HepG2 (cell line): ENCODE measurements at regions not wholly inside any gene's neighbourhood (a gene's known extent, or its start where the extent isn't known, plus 50 kb on each side); places are given as distances from the start of the nearest gene placed in this dataset.

Experiments used
- ATAC-seq: fragments of 200-7000 bp; cut with Tn5 transposase; 3 replicates; pipeline ENCODE4 v1.9.1; 2020; ENCODE audit warnings: mild to moderate bottlenecking, moderate library complexity
- BruUV-seq: library from RNA; stranded (reverse); fragments of 400-500 nt; replicated peaks from 2 replicates; lab custom pipeline; 2021; lab: Mats Ljungman, UMichigan
- CTCF ChIA-PET: fragments of 300-600 bp; formaldehyde crosslinking; extraction: SDS; loops from one replicate; lab custom pipeline; 2021; ENCODE audit warnings: low total read pairs, inconsistent platforms, low intra/inter-chr PET ratio; lab: Yijun Ruan, JAX
- POLR2A ChIA-PET: fragments of 350-600 bp; sonication (Branson Sonifier 250); formaldehyde crosslinking; loops from one replicate; lab custom pipeline; 2020; ENCODE audit warnings: antibody characterized with exemption, inconsistent platforms; lab: Yijun Ruan, JAX
- DNase-seq: peaks from one replicate; pipeline ENCODE4 v3.0.0-alpha.2; 2015; ENCODE audit warnings: low spot score
- FAIRE-seq: peaks from 3 replicates; lab custom pipeline; 2011; peaks lifted over from hg19 to GRCh38; lab: Jason Lieb, UNC
- H2AFZ ChIP-seq: one replicate; pipeline ENCODE4 v1.6.1; 2011; ENCODE audit warnings: low read length, inconsistent platforms
- H3K27ac ChIP-seq: fragments of 300-600 bp; 3 replicates; pipeline ENCODE4 v1.8.0; 2011; ENCODE audit warnings: mixed run types, mild to moderate bottlenecking, mixed read lengths, low read length, inconsistent platforms; ENCODE audit not compliant: insufficient read depth; ENCODE audit errors: extremely low read length
- H3K27me3 ChIP-seq, 2 experiments: fragments of 200-600 bp in 1 of 2; 2 replicates in 1 of 2; 3 replicates in 1 of 2; pipeline versions ENCODE4 v1.6.0 to v1.8.0; 2011; ENCODE audit warnings: low read length in 2 of 2, mild to moderate bottlenecking in 2 of 2, moderate library complexity in 2 of 2, inconsistent platforms in 1 of 2; ENCODE audit not compliant: insufficient read depth in 2 of 2, control insufficient read depth in 1 of 2
- H3K36me3 ChIP-seq, 2 experiments: fragments of 200-600 bp in 1 of 2; replicated peaks in 1 of 2; 2 replicates in 1 of 2; 3 replicates in 1 of 2; pipeline versions ENCODE4 v1.5.1 to v1.8.0; 2011; ENCODE audit warnings: low read length in 2 of 2, inconsistent platforms in 1 of 2; ENCODE audit not compliant: insufficient read depth in 2 of 2, control insufficient read depth in 1 of 2
- H3K4me1 ChIP-seq: 2 replicates; pipeline ENCODE4 v1.5.1; 2012; ENCODE audit warnings: low read length, inconsistent platforms; ENCODE audit not compliant: insufficient read depth
- H3K4me2 ChIP-seq: 2 replicates; pipeline ENCODE4 v1.6.0; 2011; ENCODE audit warnings: low read depth, low read length, inconsistent platforms
- H3K4me3 ChIP-seq, 3 experiments: fragments of 200-600 bp in 1 of 3; sonication (generic), shearing (Covaris generic) in 1 of 3; replicated peaks in 1 of 3; 2 replicates each; pipeline ENCODE4 v1.5.1; 2011 to 2016; ENCODE audit warnings: low read length in 3 of 3, inconsistent platforms in 2 of 3, low read depth in 2 of 3, mild to moderate bottlenecking in 2 of 3, control low read depth in 1 of 3, mixed read lengths in 1 of 3; ENCODE audit not compliant: insufficient read depth in 1 of 3
- H3K79me2 ChIP-seq: one replicate; pipeline ENCODE4 v1.6.1; 2011; ENCODE audit warnings: low read length, inconsistent platforms; ENCODE audit not compliant: insufficient read depth
- H3K9ac ChIP-seq: 2 replicates; pipeline ENCODE4 v1.6.0; 2011; ENCODE audit warnings: mild to moderate bottlenecking, low read depth, low read length, inconsistent platforms; ENCODE audit not compliant: insufficient read depth
- H3K9me3 ChIP-seq: 2 replicates; pipeline ENCODE4 v1.5.1; 2012; ENCODE audit warnings: mild to moderate bottlenecking, low read length
- H4K20me1 ChIP-seq: 2 replicates; pipeline ENCODE4 v1.6.0; 2011; ENCODE audit warnings: inconsistent platforms, mild to moderate bottlenecking, low read length, moderate library complexity; ENCODE audit not compliant: insufficient read depth
- AGO2 ChIP-seq: fragments of 200-400 bp; formaldehyde crosslinking; optimal IDR thresholded peaks from 2 replicates; pipeline ENCODE3; 2017; ENCODE audit warnings: mild to moderate bottlenecking, low read depth, low read length, moderate library complexity
- CHD4 ChIP-seq: fragments of 200-600 bp; sonication (generic); IDR thresholded peaks from 2 replicates; pipeline ENCODE4 v1.7.0; 2017; ENCODE audit warnings: mild to moderate bottlenecking, low read length, borderline replicate concordance
- ELF4 ChIP-seq: sonication (generic); formaldehyde crosslinking; IDR thresholded peaks from 2 replicates; pipeline ENCODE4 v1.5.0; 2020; ENCODE audit warnings: missing genetic modification reagents, mild to moderate bottlenecking, moderate library complexity, borderline replicate concordance
- POLR2AphosphoS2 ChIP-seq: IDR thresholded peaks from 2 replicates; pipeline ENCODE4 v1.6.1; 2011; ENCODE audit warnings: low read depth, low read length, improper control_type of control experiment
- SP2 ChIP-seq: sonication (generic); formaldehyde crosslinking; IDR thresholded peaks from 2 replicates; pipeline ENCODE4 v1.5.1; 2020; ENCODE audit warnings: mild to moderate bottlenecking, missing genetic modification reagents
- TEAD3 ChIP-seq: optimal IDR thresholded peaks from 2 replicates; pipeline ENCODE3; 2016; ENCODE audit warnings: borderline replicate concordance
- TOPORS ChIP-seq: sonication (generic); formaldehyde crosslinking; IDR thresholded peaks from 2 replicates; pipeline ENCODE4 v1.8.0; 2023; ENCODE audit warnings: mild to moderate bottlenecking, missing genetic modification reagents
- ZNF766 ChIP-seq: sonication (generic); formaldehyde crosslinking; IDR thresholded peaks from 2 replicates; pipeline ENCODE4 v1.5.0; 2020; ENCODE audit warnings: missing genetic modification reagents, borderline replicate concordance
- WGBS: methylation state at CpG from one replicate; pipeline ENCODE4 v1.1.6; 2017; ENCODE audit warnings: low lambda C conversion rate; 5-methylcytosine and 5-hydroxymethylcytosine counted together
- in situ Hi-C: cut with HindIII; loops from 2 replicates; pipeline ENCODE4 v1.10.0; 2017; ENCODE audit warnings: low pct_unique_long_range_greater_than_20kb; ENCODE audit not compliant: extremely low pct_ligation_motif_present
- intact Hi-C: fragments of 100-400 bp; cut with micrococcal nuclease; formaldehyde crosslinking; loops from one replicate; pipeline ENCODE4 v1.10.0; 2022; ENCODE audit not compliant: unreplicated experiment
- TF ChIP-seq, protein P1 (sequence below): sonication (generic); formaldehyde crosslinking; IDR thresholded peaks from 2 replicates; pipeline ENCODE4 v1.8.0; 2022; ENCODE audit warnings: missing genetic modification reagents, low read depth, mild to moderate bottlenecking, borderline replicate concordance
- TF ChIP-seq, protein P2 (sequence below): sonication (generic); formaldehyde crosslinking; IDR thresholded peaks from 2 replicates; pipeline ENCODE4 v1.9.0; 2021; ENCODE audit warnings: missing genetic modification reagents, borderline replicate concordance
- TF ChIP-seq, protein P3 (sequence below): sonication (generic); formaldehyde crosslinking; IDR thresholded peaks from 2 replicates; pipeline ENCODE4 v1.8.1; 2022; ENCODE audit warnings: low read depth, mild to moderate bottlenecking, missing genetic modification reagents
- TF ChIP-seq, protein P4 (sequence below): sonication (generic); formaldehyde crosslinking; IDR thresholded peaks from 2 replicates; pipeline ENCODE4 v1.4.0; 2020; ENCODE audit warnings: mild to moderate bottlenecking, missing genetic modification reagents, borderline replicate concordance

DNA sequence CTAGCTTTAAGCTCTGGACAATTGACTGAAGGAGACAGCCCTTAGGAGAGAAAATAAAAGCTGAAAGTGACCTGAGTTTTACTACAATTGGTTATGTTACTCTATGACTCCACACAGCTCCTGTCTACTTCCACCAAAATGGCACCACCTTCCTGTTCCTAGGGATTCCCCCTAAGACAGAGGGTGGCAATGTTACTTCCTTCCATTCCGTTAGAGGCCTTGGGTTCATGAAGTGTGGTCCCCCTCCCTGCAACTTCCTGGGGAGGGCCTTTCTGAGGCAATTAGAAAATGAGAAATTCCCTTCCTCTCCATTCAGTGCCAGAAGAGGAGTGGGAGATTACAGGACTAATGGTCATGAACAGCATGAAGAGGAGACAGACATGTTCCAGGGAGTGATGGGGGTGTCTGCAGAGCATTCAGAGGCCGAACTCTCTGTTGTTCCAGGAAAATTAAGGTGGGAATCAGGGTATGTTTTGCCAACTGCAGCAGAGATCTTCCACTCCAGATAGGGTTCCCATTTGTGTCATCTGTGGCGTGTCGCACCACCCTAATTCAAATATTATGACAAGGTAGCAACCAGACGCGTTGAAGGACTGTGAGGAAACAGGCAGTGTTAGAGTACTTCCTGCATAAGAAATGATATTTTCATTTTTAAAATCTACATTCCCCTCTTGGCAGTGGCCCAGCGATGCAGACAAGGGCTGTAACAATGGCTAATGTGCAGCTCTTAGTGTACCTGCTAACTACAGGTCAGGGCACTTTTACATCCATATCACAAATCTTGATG lies 53.1 kb upstream of the TRIM67 start:
- no peak for FAIRE-seq
- intact Hi-C loops = no loop called here
- no peak overlapping the region for H3K4me3 ChIP-seq
- TF ChIP-seq TEAD3 (no peak), CHD4 (no peak), ELF4 (no peak), POLR2AphosphoS2 (no peak), AGO2 (no peak), ZNF766 (CRISPR knock-in tag) (no peak), TOPORS (CRISPR knock-in tag) (no peak), SP2 (CRISPR knock-in tag) (no peak)
- TF ChIP-seq, protein P1, sequence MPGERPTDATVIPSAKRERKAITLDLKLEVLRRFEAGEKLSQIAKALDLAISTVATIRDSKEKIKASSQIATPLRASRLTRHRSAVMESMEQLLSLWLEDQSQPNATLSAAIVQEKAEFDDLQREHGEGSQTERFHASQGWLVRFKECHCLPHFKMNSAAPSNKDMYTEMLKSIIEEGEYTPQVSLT (CRISPR knock-in tag) = no peak
- TF ChIP-seq, protein P2, sequence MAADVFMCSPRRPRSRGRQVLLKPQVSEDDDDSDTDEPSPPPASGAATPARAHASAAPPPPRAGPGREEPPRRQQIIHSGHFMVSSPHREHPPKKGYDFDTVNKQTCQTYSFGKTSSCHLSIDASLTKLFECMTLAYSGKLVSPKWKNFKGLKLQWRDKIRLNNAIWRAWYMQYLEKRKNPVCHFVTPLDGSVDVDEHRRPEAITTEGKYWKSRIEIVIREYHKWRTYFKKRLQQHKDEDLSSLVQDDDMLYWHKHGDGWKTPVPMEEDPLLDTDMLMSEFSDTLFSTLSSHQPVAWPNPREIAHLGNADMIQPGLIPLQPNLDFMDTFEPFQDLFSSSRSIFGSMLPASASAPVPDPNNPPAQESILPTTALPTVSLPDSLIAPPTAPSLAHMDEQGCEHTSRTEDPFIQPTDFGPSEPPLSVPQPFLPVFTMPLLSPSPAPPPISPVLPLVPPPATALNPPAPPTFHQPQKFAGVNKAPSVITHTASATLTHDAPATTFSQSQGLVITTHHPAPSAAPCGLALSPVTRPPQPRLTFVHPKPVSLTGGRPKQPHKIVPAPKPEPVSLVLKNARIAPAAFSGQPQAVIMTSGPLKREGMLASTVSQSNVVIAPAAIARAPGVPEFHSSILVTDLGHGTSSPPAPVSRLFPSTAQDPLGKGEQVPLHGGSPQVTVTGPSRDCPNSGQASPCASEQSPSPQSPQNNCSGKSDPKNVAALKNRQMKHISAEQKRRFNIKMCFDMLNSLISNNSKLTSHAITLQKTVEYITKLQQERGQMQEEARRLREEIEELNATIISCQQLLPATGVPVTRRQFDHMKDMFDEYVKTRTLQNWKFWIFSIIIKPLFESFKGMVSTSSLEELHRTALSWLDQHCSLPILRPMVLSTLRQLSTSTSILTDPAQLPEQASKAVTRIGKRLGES (CRISPR knock-in tag) = no peak
- TF ChIP-seq, protein P3, sequence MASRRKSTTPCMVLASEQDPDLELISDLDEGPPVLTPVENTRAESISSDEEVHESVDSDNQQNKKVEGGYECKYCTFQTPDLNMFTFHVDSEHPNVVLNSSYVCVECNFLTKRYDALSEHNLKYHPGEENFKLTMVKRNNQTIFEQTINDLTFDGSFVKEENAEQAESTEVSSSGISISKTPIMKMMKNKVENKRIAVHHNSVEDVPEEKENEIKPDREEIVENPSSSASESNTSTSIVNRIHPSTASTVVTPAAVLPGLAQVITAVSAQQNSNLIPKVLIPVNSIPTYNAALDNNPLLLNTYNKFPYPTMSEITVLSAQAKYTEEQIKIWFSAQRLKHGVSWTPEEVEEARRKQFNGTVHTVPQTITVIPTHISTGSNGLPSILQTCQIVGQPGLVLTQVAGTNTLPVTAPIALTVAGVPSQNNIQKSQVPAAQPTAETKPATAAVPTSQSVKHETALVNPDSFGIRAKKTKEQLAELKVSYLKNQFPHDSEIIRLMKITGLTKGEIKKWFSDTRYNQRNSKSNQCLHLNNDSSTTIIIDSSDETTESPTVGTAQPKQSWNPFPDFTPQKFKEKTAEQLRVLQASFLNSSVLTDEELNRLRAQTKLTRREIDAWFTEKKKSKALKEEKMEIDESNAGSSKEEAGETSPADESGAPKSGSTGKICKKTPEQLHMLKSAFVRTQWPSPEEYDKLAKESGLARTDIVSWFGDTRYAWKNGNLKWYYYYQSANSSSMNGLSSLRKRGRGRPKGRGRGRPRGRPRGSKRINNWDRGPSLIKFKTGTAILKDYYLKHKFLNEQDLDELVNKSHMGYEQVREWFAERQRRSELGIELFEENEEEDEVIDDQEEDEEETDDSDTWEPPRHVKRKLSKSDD (CRISPR knock-in tag) = no peak
- TF ChIP-seq, protein P4, sequence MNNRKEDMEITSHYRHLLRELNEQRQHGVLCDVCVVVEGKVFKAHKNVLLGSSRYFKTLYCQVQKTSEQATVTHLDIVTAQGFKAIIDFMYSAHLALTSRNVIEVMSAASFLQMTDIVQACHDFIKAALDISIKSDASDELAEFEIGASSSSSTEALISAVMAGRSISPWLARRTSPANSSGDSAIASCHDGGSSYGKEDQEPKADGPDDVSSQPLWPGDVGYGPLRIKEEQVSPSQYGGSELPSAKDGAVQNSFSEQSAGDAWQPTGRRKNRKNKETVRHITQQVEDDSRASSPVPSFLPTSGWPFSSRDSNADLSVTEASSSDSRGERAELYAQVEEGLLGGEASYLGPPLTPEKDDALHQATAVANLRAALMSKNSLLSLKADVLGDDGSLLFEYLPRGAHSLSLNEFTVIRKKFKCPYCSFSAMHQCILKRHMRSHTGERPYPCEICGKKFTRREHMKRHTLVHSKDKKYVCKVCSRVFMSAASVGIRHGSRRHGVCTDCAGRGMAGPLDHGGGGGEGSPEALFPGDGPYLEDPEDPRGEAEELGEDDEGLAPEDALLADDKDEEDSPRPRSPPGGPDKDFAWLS (CRISPR knock-in tag) = no peak
- TF ChIP-seq, all 625 proteins: peak for 0
- ChIA-PET POLR2A (interaction anchor here (0.7 kb wide), 1 partner anchor 108 kb away, joined by 3 read pairs; no protein-coding TSS in a partner anchor), CTCF (no interaction called here)
- in situ Hi-C loops = no loop called here
- BruUV-seq = no TSS peak
- Histone ChIP-seq H3K79me2 (no peaks in the 10 kb centered on the region), H4K20me1 (no peaks in the 10 kb centered on the region), H3K4me1 (no peaks in the 10 kb centered on the region), H3K9me3 (no peaks in the 10 kb centered on the region), H3K4me2 (no peak overlapping the region), H3K27ac (no peak overlapping the region), H3K36me3 (no peaks in the 10 kb centered on the region), H2AFZ (no peak overlapping the region), H3K9ac (no peak overlapping the region), H3K27me3 (peaks cover 2 to 11% of the 10 kb centered on the region in 2 experiments; a peak in 2 of 5 replicates)
- DNase-seq (no peak), ATAC-seq (no peak)
- WGBS = 53% methylated on average over 7 of the region's 7 CpGs
